A673 (cell line): ENCODE measurements at regions not wholly inside any gene's neighbourhood (a gene's known extent, or its start where the extent isn't known, plus 50 kb on each side); places are given as distances from the start of the nearest gene placed in this dataset.
"Not testable (repeated sequence)": the region's sequence is repeated elsewhere in the genome, so short reads cannot be mapped to it uniquely, and the experiment has no call there.

ENCODE experiments used
- BruUV-seq: library from RNA; stranded (reverse); fragments of 400-500 nt; replicated peaks from 2 replicates; lab custom pipeline; 2021; lab: Mats Ljungman, UMichigan
- CTCF ChIA-PET: fragments of 300-600 bp; sonication (Branson Sonifier 250); formaldehyde crosslinking; loops from one replicate; lab custom pipeline; 2022; ENCODE audit warnings: antibody characterized with exemption; lab: Charles Lee
- POLR2A ChIA-PET: fragments of 300-600 bp; sonication (Branson Sonifier 250); formaldehyde crosslinking; loops from one replicate; lab custom pipeline; 2022; ENCODE audit warnings: antibody characterized with exemption; ENCODE audit not compliant: low non-redundant PET; lab: Charles Lee
- DNase-seq: peaks from one replicate; pipeline ENCODE4 v3.0.0-alpha.2; 2015; ENCODE audit warnings: low spot score
- H3K27ac ChIP-seq: fragments of 200-600 bp; sonication (generic); 2 replicates; pipeline ENCODE4 v1.5.1; 2016; ENCODE audit warnings: mixed run types, low read depth, mild to moderate bottlenecking, mixed read lengths, antibody characterized with exemption, low read length; ENCODE audit not compliant: poor library complexity, severe bottlenecking
- H3K27me3 ChIP-seq: fragments of 200-600 bp; sonication (generic); replicated peaks from 2 replicates; pipeline ENCODE4 v1.6.1; 2017; ENCODE audit warnings: mixed run types, low read depth, mild to moderate bottlenecking, mixed read lengths, antibody characterized with exemption, low read length; ENCODE audit not compliant: insufficient read depth, poor library complexity
- H3K36me3 ChIP-seq: fragments of 200-600 bp; sonication (generic); 2 replicates; pipeline ENCODE4 v1.6.1; 2016; ENCODE audit warnings: mixed run types, mild to moderate bottlenecking, mixed read lengths, antibody characterized with exemption, low read length; ENCODE audit not compliant: insufficient read depth, poor library complexity, severe bottlenecking
- H3K4me1 ChIP-seq: fragments of 200-600 bp; sonication (generic); 2 replicates; pipeline ENCODE4 v1.6.1; 2017; ENCODE audit warnings: mixed run types, mild to moderate bottlenecking, mixed read lengths, antibody characterized with exemption, low read length; ENCODE audit not compliant: insufficient read depth, poor library complexity, severe bottlenecking
- H3K4me3 ChIP-seq: fragments of 200-600 bp; sonication (generic); 2 replicates; pipeline ENCODE4 v1.5.1; 2016; ENCODE audit warnings: low read depth, mixed run types, mild to moderate bottlenecking, mixed read lengths, low read length; ENCODE audit not compliant: poor library complexity, severe bottlenecking
- H3K9me3 ChIP-seq: fragments of 200-600 bp; sonication (generic); 2 replicates; pipeline ENCODE4 v1.6.1; 2016; ENCODE audit warnings: mixed run types, low read depth, mild to moderate bottlenecking, mixed read lengths, antibody characterized with exemption, low read length; ENCODE audit not compliant: poor library complexity, severe bottlenecking
- EZH2 ChIP-seq: fragments of 200-600 bp; sonication (generic); IDR thresholded peaks from 2 replicates; pipeline ENCODE4 v1.6.1; 2017; ENCODE audit warnings: borderline replicate concordance, low read depth, mild to moderate bottlenecking, mixed read lengths, antibody characterized with exemption, low read length; ENCODE audit not compliant: poor library complexity, severe bottlenecking
- intact Hi-C: fragments of 100-400 bp; cut with micrococcal nuclease; formaldehyde crosslinking; loops from one replicate; pipeline ENCODE4 v1.10.0; 2022; ENCODE audit not compliant: unreplicated experiment
- TF ChIP-seq, protein P1 (sequence below): fragments of 300-800, 200-600 bp; sonication (generic); conservative IDR thresholded peaks from 2 replicates; pipeline ENCODE4 v1.5.1; 2017; ENCODE audit warnings: low read depth, mild to moderate bottlenecking, antibody characterized with exemption, low read length, moderate library complexity, mixed read lengths

DNA sequence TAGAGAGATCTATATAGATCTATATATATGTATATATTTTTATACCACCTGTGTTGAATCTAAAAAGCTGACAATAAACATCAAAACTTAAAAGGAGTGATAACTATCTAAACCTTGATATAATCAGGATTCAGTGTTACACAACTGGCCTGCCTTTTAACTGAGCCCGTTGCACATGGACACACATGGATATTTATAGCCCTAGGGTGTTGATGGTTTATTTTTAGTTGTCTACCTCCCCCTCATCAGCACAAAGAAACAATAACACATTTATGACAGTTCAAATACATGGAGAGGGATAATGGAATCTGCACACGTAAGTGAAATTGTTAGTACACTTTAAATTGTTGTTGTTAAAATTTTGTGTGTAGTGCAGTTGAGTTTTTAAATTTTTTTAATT is 336.9 kb downstream of the ZNF248 start:
- no peaks in the 10 kb centered on the region for H3K36me3 ChIP-seq
- ChIA-PET CTCF (no interaction called here), POLR2A (no interaction called here)
- intact Hi-C loops, result no loop called here
- H3K4me1 ChIP-seq, result no peaks in the 10 kb centered on the region
- H3K9me3 ChIP-seq, result no peaks in the 10 kb centered on the region
- DNase-seq, result no peak
- no peaks in the 10 kb centered on the region for H3K27me3 ChIP-seq
- H3K27ac ChIP-seq, result no peak overlapping the region
- H3K4me3 ChIP-seq, result no peak overlapping the region
- no TSS peak for BruUV-seq
- TF ChIP-seq, protein P1, sequence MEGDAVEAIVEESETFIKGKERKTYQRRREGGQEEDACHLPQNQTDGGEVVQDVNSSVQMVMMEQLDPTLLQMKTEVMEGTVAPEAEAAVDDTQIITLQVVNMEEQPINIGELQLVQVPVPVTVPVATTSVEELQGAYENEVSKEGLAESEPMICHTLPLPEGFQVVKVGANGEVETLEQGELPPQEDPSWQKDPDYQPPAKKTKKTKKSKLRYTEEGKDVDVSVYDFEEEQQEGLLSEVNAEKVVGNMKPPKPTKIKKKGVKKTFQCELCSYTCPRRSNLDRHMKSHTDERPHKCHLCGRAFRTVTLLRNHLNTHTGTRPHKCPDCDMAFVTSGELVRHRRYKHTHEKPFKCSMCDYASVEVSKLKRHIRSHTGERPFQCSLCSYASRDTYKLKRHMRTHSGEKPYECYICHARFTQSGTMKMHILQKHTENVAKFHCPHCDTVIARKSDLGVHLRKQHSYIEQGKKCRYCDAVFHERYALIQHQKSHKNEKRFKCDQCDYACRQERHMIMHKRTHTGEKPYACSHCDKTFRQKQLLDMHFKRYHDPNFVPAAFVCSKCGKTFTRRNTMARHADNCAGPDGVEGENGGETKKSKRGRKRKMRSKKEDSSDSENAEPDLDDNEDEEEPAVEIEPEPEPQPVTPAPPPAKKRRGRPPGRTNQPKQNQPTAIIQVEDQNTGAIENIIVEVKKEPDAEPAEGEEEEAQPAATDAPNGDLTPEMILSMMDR, result no peak
- no peak for TF ChIP-seq EZH2

DNA sequence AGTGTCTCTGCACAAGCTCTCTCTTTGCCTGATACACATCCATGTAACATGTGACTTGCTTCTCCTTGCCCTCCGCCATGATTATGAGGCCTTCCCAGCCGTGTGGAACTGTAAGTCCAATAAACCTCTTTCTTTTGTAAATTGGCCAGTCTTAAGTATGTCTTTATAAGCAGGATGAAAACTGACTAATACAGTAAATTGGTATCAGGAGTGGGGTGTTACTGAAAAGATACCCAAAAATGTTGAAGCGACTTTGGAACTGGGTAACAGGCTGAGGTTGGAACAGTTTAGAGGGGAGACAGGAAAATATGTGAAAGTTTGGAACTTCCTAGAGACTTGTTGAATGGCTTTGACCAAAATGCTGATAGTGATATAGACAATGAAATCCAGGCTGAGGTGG is 346.9 kb downstream of the ZNF248 start:
- H3K36me3 ChIP-seq, H3K27me3 ChIP-seq, H3K4me3 ChIP-seq, CTCF ChIA-PET, H3K27ac ChIP-seq, DNase-seq, intact Hi-C loops, BruUV-seq, POLR2A ChIA-PET, H3K4me1 ChIP-seq: not testable (repeated sequence)
- H3K9me3 ChIP-seq, result peaks cover 21% of the 10 kb centered on the region

DNA sequence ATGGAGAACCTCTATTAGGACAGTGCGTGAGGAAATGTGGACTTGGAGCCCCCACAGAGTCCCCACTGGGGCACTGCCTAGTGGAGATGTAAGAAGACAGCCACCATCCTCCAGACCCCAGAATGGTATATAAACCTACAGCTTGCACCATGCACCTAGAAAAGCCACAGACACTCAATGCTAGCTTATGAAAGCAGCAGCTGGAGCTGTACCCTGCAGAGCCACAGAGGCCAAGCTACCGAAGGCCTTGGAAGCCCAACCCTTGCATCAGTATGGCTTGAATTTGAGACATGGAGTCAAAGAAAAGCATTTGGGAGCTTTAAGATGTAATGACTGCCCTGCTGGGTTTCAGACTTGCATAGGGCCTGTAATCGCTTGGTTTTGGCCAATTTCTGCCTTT is 361.3 kb downstream of the ZNF248 start:
- no peaks in the 10 kb centered on the region for H3K36me3 ChIP-seq
- ChIA-PET CTCF (interaction anchor here (1.0 kb wide), 1 partner anchor 1882 kb away, joined by 3 read pairs; no protein-coding TSS in a partner anchor), POLR2A (no interaction called here)
- TF ChIP-seq, protein P1, result no peak
- no peak for TF ChIP-seq EZH2
- no peak for DNase-seq
- H3K9me3 ChIP-seq, result no peaks in the 10 kb centered on the region
- H3K27me3 ChIP-seq, result no peaks in the 10 kb centered on the region
- H3K27ac ChIP-seq, result no peak overlapping the region
- BruUV-seq, result no TSS peak
- intact Hi-C loops, result loop anchor here (10.0 kb wide), 1 partner anchor 591 kb away; no protein-coding TSS in a partner anchor
- H3K4me1 ChIP-seq, result no peaks in the 10 kb centered on the region
- no peak overlapping the region for H3K4me3 ChIP-seq

DNA sequence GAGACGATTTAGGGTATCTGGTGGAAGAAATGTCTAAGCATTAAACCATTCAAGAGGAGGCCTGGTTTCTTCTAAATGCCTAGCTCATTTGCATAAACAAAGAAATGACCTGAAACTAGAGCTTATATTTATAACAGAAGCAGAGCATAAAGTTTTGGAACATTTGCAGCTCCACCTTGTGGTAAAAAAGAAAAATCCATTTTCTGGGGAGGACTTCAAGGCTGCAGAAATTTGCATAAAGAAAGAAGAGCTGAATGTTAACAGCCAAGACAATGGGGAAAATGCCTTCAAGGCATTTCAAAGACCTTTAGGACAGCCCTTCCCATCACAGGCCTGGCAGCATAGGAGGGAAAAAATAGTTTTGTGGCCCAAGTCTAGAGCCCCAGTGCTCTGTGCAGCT is 362.0 kb downstream of the ZNF248 start:
- H3K4me1 ChIP-seq, result no peaks in the 10 kb centered on the region
- intact Hi-C loops, result loop anchor here (10.0 kb wide), 1 partner anchor 591 kb away; no protein-coding TSS in a partner anchor
- peak; percentile 21 for DNase-seq
- no peak overlapping the region for H3K27ac ChIP-seq
- H3K27me3 ChIP-seq, result no peaks in the 10 kb centered on the region
- ChIA-PET POLR2A (no interaction called here), CTCF (interaction anchor here (1.0 kb wide), 1 partner anchor 1881 kb away, joined by 3 read pairs; no protein-coding TSS in a partner anchor)
- BruUV-seq, result no TSS peak
- no peaks in the 10 kb centered on the region for H3K9me3 ChIP-seq
- no peak overlapping the region for H3K4me3 ChIP-seq
- no peaks in the 10 kb centered on the region for H3K36me3 ChIP-seq
- no peak for TF ChIP-seq EZH2
- TF ChIP-seq, protein P1, result peak; percentile 39

DNA sequence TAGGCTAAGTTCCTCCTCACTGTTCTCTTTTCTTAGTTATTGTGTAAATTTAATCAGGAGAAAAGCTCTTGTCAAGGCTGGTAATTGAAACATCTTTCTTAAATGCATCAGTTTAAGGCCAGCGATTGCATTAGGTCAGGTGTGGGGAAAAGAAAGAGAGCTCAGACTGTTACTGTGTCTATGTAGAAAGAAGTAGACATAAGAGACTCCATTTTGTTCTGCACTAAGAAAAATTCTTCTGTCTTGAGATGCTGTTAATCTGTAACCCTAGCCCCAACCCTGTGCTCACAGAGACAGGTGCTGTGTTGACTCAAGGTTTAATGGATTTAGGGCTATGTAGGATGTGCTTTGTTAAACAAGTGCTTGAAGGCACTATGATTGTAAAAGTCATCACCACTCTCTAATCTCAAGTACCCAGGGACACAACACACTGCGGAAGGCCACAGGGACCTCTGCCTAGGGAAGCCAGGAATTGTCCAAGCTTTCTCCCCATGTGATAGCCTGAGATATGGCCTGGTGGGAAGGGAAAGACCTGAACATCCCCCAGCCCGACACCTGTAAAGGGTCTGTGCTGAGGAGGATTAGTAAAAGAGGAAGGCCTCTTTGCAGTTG is 364.1 kb downstream of the ZNF248 start:
- intact Hi-C loops, result loop anchor here (10.0 kb wide), 1 partner anchor 588 kb away; no protein-coding TSS in a partner anchor
- H3K9me3 ChIP-seq, CTCF ChIA-PET, H3K36me3 ChIP-seq, H3K27ac ChIP-seq, H3K27me3 ChIP-seq, H3K4me1 ChIP-seq, H3K4me3 ChIP-seq, DNase-seq, POLR2A ChIA-PET, BruUV-seq: not testable (repeated sequence)
